ENCODE measurements at regions not wholly inside any gene's neighbourhood (a gene's known extent, or its start where the extent isn't known, plus 50 kb on each side); places are given as distances from the start of the nearest gene placed in this dataset.

DNA sequence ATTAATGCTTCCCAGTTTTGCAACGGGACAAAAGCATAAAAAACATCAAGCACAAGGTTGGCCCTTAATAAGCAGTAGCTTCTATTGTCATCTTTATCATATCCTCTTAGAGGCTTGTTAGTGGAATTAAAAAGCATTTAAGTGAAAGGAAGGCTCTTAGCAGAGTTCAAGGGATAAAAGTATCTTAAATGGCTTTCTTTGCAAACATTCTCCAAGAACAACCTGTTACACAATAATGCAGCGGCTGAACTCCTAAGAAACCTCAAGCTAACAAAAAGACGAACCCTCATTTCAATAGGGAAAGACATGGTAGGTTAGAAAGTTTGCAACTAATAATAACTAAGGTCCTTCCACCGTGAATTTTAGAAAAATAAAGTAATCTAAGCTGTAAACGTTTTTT is 82.1 kb downstream of the MPP7 start:
- DNase-seq (ENCODE audit: insufficient read length, low spot score): no peak
- no peak for FAIRE-seq
- no peak for TF ChIP-seq PAX5 (IDR thresholded peaks at IDR 0.05; ENCODE audit: insufficient read depth, low read length, severe bottlenecking)
- no peak for TF ChIP-seq SPI1 (IDR thresholded peaks at IDR 0.05; ENCODE audit: low read depth, low read length)
- no peak for TF ChIP-seq POLR2A (IDR thresholded peaks at IDR 0.05; ENCODE audit: low read depth, low read length)
- TF ChIP-seq POLR2AphosphoS5 (IDR thresholded peaks at IDR 0.05; ENCODE audit: low read depth, low read length): no peak
- TF ChIP-seq TAF1 (IDR thresholded peaks at IDR 0.05; ENCODE audit: low read depth, low read length): no peak
- no peak for TF ChIP-seq POU2F2 (IDR thresholded peaks at IDR 0.05; ENCODE audit: low read depth, low read length)

DNA sequence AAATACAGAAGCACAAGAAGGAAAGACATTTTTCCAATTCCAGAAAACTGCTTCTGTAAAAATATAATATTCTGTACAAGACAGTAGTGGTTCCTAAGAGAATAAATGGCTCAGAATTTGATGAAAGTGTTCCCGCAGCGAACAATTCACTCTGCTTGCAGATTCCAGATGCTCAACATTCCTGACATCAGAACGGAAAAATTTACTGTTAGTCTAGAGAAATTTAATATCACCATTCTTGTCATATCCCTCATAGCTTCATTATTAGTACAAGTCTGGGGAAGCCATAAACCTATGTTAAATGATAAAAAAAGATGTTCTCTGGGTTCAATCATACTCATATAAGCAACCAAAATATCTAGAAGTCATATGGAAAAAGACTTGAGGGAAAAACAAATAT is 83.6 kb downstream of the MPP7 start:
- DNase-seq (ENCODE audit: insufficient read length, low spot score) (no peak), FAIRE-seq (no peak)
- TF ChIP-seq TAF1 (IDR thresholded peaks at IDR 0.05; ENCODE audit: low read depth, low read length) (no peak), PAX5 (IDR thresholded peaks at IDR 0.05; ENCODE audit: insufficient read depth, low read length, severe bottlenecking) (no peak), POLR2A (IDR thresholded peaks at IDR 0.05; ENCODE audit: low read depth, low read length) (no peak), POLR2AphosphoS5 (IDR thresholded peaks at IDR 0.05; ENCODE audit: low read depth, low read length) (no peak), SPI1 (IDR thresholded peaks at IDR 0.05; ENCODE audit: low read depth, low read length) (no peak), POU2F2 (IDR thresholded peaks at IDR 0.05; ENCODE audit: low read depth, low read length) (no peak)

DNA sequence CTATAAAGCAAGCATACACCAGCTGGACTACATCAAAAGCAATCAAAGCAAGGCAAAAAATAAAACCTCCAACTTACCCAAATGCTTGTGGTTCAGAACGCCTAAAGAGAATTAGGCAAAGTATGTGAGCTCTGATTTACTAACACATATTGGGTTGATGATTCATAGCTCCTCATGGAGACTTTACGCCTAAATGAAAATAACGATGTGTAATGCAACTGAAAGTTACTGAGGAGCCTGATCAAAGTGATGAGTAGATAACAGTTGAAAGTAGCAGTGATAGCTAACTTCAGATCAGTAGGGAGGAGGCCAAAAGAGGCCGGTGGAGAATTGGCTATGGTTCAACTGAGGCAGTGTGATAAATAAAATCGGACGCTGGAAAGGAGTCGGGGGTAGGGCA is 85.0 kb downstream of the MPP7 start:
- FAIRE-seq (no peak), DNase-seq (ENCODE audit: insufficient read length, low spot score) (no peak)
- TF ChIP-seq POLR2A (IDR thresholded peaks at IDR 0.05; ENCODE audit: low read depth, low read length) (no peak), POU2F2 (IDR thresholded peaks at IDR 0.05; ENCODE audit: low read depth, low read length) (no peak), PAX5 (IDR thresholded peaks at IDR 0.05; ENCODE audit: insufficient read depth, low read length, severe bottlenecking) (no peak), SPI1 (IDR thresholded peaks at IDR 0.05; ENCODE audit: low read depth, low read length) (no peak), TAF1 (IDR thresholded peaks at IDR 0.05; ENCODE audit: low read depth, low read length) (no peak), POLR2AphosphoS5 (IDR thresholded peaks at IDR 0.05; ENCODE audit: low read depth, low read length) (no peak)

DNA sequence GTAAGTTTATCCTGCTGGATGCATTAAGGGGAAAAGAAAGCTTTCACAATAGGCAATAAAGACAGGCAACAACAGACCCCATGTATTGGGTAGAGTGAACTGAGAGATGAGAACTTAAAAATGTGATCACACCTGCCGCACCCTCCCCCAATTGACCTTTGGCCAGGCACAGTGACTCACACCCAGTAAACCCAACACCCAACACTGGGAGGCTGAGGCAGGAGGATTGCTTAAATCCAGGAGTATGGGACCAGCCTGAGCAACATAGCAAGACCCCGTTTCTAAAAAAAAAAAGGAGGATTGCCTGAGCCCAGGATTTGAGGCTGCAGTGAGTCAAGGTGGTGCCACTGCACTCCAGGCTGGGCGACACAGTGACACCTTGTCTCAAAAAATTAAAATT is 86.9 kb downstream of the MPP7 start:
- FAIRE-seq (no peak), DNase-seq (ENCODE audit: insufficient read length, low spot score) (no peak)
- TF ChIP-seq POLR2AphosphoS5 (IDR thresholded peaks at IDR 0.05; ENCODE audit: low read depth, low read length): no peak
- no peak for TF ChIP-seq SPI1 (IDR thresholded peaks at IDR 0.05; ENCODE audit: low read depth, low read length)
- no peak for TF ChIP-seq POU2F2 (IDR thresholded peaks at IDR 0.05; ENCODE audit: low read depth, low read length)

DNA sequence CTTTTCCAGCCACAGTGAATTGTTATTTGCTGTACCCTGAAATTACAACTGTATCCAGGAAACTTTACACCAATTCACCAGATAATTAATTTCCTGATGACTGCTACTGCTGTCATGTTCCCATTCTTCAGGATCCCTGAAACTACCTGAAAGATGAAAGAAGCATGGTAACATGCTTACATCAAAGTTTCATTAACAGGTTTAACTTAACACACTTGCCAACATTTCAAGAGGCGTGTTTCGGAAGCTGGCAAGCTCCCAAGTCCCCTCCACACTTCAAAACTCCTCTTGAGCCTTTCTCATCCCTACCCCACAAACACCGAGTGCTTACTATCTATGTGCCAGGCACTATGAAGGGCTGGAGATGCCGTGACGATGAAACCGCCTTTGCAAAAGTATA is 88.6 kb downstream of the MPP7 start:
- FAIRE-seq (no peak), DNase-seq (ENCODE audit: insufficient read length, low spot score) (no peak)
- TF ChIP-seq POLR2AphosphoS5 (IDR thresholded peaks at IDR 0.05; ENCODE audit: low read depth, low read length) (no peak), TAF1 (IDR thresholded peaks at IDR 0.05; ENCODE audit: low read depth, low read length) (no peak)

DNA sequence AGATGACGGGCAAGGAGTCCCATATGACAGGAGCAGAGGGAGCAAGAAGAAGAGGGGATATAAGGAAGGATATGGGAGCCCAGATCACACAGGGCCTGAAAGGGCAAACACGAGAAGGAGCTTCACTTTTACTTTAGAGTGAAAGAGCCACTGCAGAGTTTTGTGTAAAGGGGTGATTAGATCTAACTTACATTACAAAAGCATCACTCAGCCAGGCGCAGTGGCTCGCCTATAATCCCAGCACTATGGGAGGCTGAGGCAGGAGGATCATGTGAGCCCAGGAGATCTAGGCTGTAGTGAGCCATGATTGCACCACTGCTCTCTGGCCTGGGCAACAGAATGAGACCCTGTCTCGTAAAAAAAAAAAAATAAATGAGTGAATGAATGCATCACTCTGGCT is 91.1 kb downstream of the MPP7 start:
- DNase-seq (ENCODE audit: insufficient read length, low spot score) (no peak), FAIRE-seq (no peak)
- no peak for TF ChIP-seq SPI1 (IDR thresholded peaks at IDR 0.05; ENCODE audit: low read depth, low read length)
- no peak for TF ChIP-seq PAX5 (IDR thresholded peaks at IDR 0.05; ENCODE audit: insufficient read depth, low read length, severe bottlenecking)
- TF ChIP-seq POLR2AphosphoS5 (IDR thresholded peaks at IDR 0.05; ENCODE audit: low read depth, low read length): no peak
- no peak for TF ChIP-seq POU2F2 (IDR thresholded peaks at IDR 0.05; ENCODE audit: low read depth, low read length)
- TF ChIP-seq TAF1 (IDR thresholded peaks at IDR 0.05; ENCODE audit: low read depth, low read length): no peak
- TF ChIP-seq POLR2A (IDR thresholded peaks at IDR 0.05; ENCODE audit: low read depth, low read length): no peak

DNA sequence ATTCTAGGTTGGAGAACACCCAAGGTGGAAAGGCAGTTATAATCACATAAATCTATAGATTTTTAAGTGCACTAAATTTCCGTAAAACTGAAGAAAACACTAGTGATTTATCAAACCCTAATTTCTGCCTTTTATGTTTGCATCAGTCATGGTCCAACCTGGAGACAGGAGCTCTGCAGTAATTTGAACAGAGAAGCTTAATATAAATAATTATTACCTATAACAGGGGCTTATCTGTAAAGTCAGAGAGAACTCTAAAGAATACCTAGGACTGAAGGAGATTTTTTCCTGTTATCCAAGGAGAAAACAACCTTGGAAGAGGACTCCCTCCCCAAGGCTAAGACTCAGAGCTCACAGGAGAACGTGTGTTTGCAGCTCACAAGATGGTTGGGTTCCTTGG is 95.1 kb downstream of the MPP7 start:
- DNase-seq (ENCODE audit: insufficient read length, low spot score) (no peak), FAIRE-seq (no peak)
- TF ChIP-seq SPI1 (IDR thresholded peaks at IDR 0.05; ENCODE audit: low read depth, low read length) (no peak), POLR2A (IDR thresholded peaks at IDR 0.05; ENCODE audit: low read depth, low read length) (no peak), PAX5 (IDR thresholded peaks at IDR 0.05; ENCODE audit: insufficient read depth, low read length, severe bottlenecking) (no peak), TAF1 (IDR thresholded peaks at IDR 0.05; ENCODE audit: low read depth, low read length) (no peak), POLR2AphosphoS5 (IDR thresholded peaks at IDR 0.05; ENCODE audit: low read depth, low read length) (no peak), POU2F2 (IDR thresholded peaks at IDR 0.05; ENCODE audit: low read depth, low read length) (no peak)

DNA sequence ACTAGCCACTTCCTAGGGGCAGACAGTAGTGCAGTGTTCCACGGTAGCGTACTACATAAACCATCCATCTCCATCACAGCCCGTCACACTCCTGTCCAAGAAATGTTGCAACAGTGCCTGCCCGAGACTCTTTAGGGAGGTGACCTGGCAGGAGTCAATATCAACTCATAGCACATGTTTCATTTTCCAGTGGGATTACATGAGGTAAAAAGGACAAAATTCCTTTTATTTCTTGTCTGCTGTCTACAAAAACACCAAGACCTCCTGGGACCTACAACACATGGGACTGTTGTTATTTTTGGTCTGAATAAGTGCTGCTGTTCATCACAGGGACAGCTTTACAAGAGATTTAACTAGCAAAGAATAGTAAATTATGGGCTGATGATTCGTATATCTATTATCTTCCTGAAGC is 99.9 kb downstream of the MPP7 start:
- no peak for TF ChIP-seq PAX5 (IDR thresholded peaks at IDR 0.05; ENCODE audit: insufficient read depth, low read length, severe bottlenecking)
- no peak for TF ChIP-seq POLR2A (IDR thresholded peaks at IDR 0.05; ENCODE audit: low read depth, low read length)
- no peak for TF ChIP-seq TAF1 (IDR thresholded peaks at IDR 0.05; ENCODE audit: low read depth, low read length)
- TF ChIP-seq POLR2AphosphoS5 (IDR thresholded peaks at IDR 0.05; ENCODE audit: low read depth, low read length): no peak
- no peak for TF ChIP-seq POU2F2 (IDR thresholded peaks at IDR 0.05; ENCODE audit: low read depth, low read length)
- no peak for TF ChIP-seq SPI1 (IDR thresholded peaks at IDR 0.05; ENCODE audit: low read depth, low read length)

DNA sequence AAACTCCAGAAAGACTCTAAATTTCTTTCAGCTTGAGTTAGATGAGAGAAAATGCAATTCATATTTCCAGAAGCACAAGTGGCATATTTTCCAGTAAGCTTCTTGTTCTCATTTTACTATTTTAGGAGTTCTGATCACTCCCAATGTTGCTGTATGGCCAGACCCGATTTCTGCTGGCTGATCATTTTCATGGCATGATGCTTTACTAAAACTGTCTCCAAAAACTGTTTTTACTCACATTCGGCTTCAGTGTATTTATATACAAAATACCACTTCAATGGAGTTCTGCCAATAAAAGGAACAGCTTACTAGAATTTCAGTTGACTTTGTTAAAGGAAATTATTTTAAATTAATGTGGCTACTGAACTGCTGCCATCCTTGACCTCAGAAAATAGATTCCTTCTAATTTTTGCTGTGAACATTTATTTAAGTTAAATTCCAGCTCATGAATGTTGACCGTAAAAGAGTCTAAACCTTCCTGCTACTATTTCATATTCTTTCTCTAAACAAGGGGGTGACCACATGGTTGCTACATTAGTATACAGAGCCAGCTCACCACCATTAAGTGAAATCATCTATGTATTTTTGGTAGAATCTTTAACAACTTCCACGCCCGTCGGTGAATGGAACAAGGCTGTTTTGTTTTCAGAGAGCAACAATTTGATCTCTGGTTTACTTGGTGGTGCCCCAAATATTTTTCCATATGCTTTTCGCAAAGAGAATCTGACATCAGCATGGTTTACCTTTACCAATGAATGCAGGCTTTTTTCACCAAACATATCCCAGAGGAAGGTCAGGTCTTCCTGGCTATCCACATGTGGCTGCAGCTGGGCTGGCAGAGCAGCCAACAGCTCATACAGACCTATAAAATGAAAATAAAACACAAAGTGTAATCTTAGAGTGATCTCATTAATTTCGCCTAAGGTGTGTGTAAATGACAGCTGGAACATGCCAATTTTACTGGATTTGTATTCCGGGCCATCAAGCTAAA is 101.2 kb downstream of the MPP7 start:
- no peak for DNase-seq (ENCODE audit: insufficient read length, low spot score)
- TF ChIP-seq POLR2AphosphoS5 (IDR thresholded peaks at IDR 0.05; ENCODE audit: low read depth, low read length) (no peak), PAX5 (IDR thresholded peaks at IDR 0.05; ENCODE audit: insufficient read depth, low read length, severe bottlenecking) (no peak), SPI1 (IDR thresholded peaks at IDR 0.05; ENCODE audit: low read depth, low read length) (no peak), POLR2A (IDR thresholded peaks at IDR 0.05; ENCODE audit: low read depth, low read length) (no peak), POU2F2 (IDR thresholded peaks at IDR 0.05; ENCODE audit: low read depth, low read length) (no peak), TAF1 (IDR thresholded peaks at IDR 0.05; ENCODE audit: low read depth, low read length) (no peak)
- FAIRE-seq: no peak

More for the DNA sequence above, 99.9 kb downstream of the MPP7 start:
- no peak for FAIRE-seq
- no peak for DNase-seq (ENCODE audit: insufficient read length, low spot score)

DNA sequence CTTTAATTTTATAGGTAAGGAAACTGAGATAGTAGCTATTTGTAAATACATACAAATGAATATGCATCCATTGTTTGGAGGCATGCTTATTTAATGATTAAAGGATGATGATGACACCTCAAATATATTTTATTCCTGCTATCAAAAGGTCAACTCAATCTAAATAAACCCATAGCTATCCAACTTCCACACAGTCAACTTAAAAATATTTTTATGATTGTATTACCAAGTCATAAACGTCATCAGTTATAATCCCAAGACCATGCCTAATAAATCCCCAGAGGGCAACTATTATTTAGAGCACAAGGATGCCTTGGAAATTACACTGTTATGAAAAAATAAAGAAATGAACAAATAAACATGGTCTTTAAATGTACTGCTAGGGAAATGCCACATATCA is 102.1 kb downstream of the MPP7 start:
- DNase-seq (ENCODE audit: insufficient read length, low spot score) (no peak), FAIRE-seq (no peak)
- TF ChIP-seq POLR2A (IDR thresholded peaks at IDR 0.05; ENCODE audit: low read depth, low read length): no peak
- TF ChIP-seq TAF1 (IDR thresholded peaks at IDR 0.05; ENCODE audit: low read depth, low read length): no peak
- TF ChIP-seq PAX5 (IDR thresholded peaks at IDR 0.05; ENCODE audit: insufficient read depth, low read length, severe bottlenecking): no peak
- no peak for TF ChIP-seq SPI1 (IDR thresholded peaks at IDR 0.05; ENCODE audit: low read depth, low read length)
- TF ChIP-seq POLR2AphosphoS5 (IDR thresholded peaks at IDR 0.05; ENCODE audit: low read depth, low read length): no peak

Measured in GM12891 (cell line).